ENCODE measurements at regions not wholly inside any gene's neighbourhood (a gene's known extent, or its start where the extent isn't known, plus 50 kb on each side); places are given as distances from the start of the nearest gene placed in this dataset.

DNA sequence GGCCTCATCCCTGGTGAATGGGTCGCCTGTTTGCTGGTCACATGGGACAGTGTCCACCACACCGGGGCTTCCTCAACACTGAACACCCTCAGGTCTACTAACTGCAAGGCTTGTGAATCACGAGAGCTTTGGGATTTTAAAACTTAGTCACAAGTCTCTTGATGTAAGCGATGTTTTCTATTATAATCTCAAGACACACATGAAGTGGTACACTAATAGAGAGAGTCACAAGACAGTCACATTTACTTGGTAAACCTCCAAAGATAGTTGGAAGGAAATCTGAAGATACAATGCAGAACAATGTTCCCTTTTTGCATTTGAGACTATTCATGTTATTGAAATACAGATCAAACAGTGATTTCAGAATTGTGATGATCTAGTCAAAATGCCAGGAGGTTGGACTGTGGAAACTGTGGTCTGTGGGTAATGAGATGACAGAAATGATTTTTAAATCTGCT lies 233.1 kb upstream of the KLF6 start:
- WGBS, 2 donors, result 91 to 94% methylated on average over 4 of the region's 4 CpGs

DNA sequence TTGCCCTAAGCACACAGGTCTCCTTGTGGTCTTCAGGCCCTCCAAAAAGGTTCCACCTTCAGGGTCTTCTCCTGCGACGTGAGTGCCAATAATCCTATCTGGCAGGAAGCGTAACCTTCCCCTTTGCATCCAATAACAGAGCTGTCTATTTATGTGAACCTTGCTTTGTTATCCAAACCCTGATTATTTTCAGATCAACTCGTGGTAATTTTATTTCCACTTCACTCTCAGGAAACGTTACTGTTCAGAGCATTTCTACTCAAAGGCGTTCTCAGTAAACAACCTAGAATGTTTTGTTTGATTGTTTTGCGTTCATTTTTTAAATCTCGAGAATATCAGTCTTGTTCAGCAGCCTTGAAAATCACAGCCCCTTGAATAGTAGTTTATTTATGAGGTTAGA lies 232.3 kb upstream of the KLF6 start:
- intact Hi-C loops (cut with DNase I), result no loop called here
- Histone ChIP-seq H3K36me3 (no peaks in the 10 kb centered on the region), H3K4me1 (peaks cover 0 to 10% (median 2%) of the 10 kb centered on the region in 9 donors), H3K27ac (no peak overlapping the region), H3K9me3 (peaks cover 0 to 10% (median 0%) of the 10 kb centered on the region in 11 donors), H3K4me3 (no peak overlapping the region), H3K27me3 (no peaks in the 10 kb centered on the region)
- TF ChIP-seq, protein P1, sequence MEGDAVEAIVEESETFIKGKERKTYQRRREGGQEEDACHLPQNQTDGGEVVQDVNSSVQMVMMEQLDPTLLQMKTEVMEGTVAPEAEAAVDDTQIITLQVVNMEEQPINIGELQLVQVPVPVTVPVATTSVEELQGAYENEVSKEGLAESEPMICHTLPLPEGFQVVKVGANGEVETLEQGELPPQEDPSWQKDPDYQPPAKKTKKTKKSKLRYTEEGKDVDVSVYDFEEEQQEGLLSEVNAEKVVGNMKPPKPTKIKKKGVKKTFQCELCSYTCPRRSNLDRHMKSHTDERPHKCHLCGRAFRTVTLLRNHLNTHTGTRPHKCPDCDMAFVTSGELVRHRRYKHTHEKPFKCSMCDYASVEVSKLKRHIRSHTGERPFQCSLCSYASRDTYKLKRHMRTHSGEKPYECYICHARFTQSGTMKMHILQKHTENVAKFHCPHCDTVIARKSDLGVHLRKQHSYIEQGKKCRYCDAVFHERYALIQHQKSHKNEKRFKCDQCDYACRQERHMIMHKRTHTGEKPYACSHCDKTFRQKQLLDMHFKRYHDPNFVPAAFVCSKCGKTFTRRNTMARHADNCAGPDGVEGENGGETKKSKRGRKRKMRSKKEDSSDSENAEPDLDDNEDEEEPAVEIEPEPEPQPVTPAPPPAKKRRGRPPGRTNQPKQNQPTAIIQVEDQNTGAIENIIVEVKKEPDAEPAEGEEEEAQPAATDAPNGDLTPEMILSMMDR (IDR thresholded peaks at IDR 0.05), result no peak
- ATAC-seq (no peak), DNase-seq (no peak)
- WGBS, 2 donors, result 67 to 77% methylated on average over 8 of the region's 8 CpGs

More for the DNA sequence above, 233.1 kb upstream of the KLF6 start:
- intact Hi-C loops (cut with DNase I), result no loop called here
- H3K4me3 ChIP-seq, result no peak overlapping the region
- H3K9me3 ChIP-seq, result peaks cover 0 to 10% (median 0%) of the 10 kb centered on the region in 11 donors
- DNase-seq (no peak), ATAC-seq (peak in 1 of 8 donors; percentile 42)
- TF ChIP-seq, protein P1 (IDR thresholded peaks at IDR 0.05), result no peak
- H3K27me3 ChIP-seq, result no peaks in the 10 kb centered on the region
- no peaks in the 10 kb centered on the region for H3K36me3 ChIP-seq
- H3K27ac ChIP-seq, result no peak overlapping the region
- H3K4me1 ChIP-seq, result peaks cover 0 to 10% (median 2%) of the 10 kb centered on the region in 9 donors

DNA sequence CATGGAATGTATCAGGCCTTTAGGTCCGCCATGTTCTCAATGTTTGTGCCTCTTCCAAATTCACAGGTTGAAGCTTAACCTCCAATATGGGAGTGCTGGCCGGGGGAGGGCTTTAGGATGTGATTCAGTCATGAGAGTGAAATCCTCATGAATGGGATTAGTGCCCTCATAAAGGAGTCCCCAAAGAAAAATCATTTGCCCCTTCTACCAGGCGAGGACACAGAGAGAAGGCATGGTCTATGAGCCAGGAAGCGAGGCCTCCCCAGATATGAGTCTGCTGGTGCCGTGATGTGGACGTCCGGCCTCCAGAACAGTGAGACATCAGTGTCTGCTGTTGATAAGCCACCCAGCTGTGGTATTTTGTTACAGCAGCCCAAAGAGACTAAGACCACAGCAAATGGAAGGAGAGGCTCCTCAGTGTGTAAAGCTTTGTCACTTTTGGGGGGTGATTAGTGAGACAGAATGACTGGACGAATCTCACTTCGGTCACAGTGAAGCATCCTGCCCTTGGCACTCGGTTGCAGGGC lies 231.3 kb upstream of the KLF6 start:
- 86 to 94% methylated on average over 10 of the region's 10 CpGs for WGBS, 2 donors
- ATAC-seq (no peak), DNase-seq (no peak)
- peaks cover 0 to 7% (median 0%) of the 10 kb centered on the region in 11 donors for H3K9me3 ChIP-seq
- TF ChIP-seq, protein P1 (IDR thresholded peaks at IDR 0.05), result no peak
- H3K27me3 ChIP-seq, result no peaks in the 10 kb centered on the region
- no peak overlapping the region for H3K4me3 ChIP-seq
- peaks cover 0 to 10% (median 2%) of the 10 kb centered on the region in 9 donors for H3K4me1 ChIP-seq
- H3K27ac ChIP-seq, result no peak overlapping the region
- no peaks in the 10 kb centered on the region for H3K36me3 ChIP-seq
- intact Hi-C loops (cut with DNase I), result no loop called here

DNA sequence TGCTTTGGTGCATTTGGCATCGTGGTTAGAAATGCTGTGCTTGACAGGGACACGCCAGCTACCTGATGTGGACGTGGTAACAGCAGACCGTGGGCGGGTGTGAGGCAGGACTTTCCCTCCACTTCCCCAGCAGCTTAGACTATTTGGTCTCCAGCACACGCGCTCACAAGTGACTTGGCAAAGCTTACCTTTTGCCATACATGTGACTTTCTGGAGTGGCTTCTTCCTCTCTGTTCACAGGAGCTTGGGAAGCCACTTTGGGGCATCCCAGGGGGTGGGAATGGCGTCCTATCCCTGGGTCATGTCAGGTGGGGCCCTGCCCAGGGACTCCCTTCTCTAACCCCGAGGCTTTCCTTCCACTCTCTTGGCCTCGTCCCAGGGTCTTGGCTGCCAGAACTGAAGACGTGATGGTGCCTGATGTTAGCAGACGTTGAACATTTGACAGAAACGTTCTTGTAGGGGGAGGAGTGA lies 228.7 kb upstream of the KLF6 start:
- peaks cover 0 to 18% (median 2%) of the 10 kb centered on the region in 9 donors for H3K4me1 ChIP-seq
- 41 to 42% methylated on average over 13 of the region's 13 CpGs for WGBS, 2 donors
- H3K4me3 ChIP-seq, result peak overlapping the region in 1 of 10 donors; percentile 13
- no peaks in the 10 kb centered on the region for H3K36me3 ChIP-seq
- H3K9me3 ChIP-seq, result peaks cover 0 to under 1% (median 0%) of the 10 kb centered on the region in 11 donors
- no peaks in the 10 kb centered on the region for H3K27me3 ChIP-seq
- ATAC-seq, result peak; percentile 20 to 68 (median 61)
- intact Hi-C loops (cut with DNase I), result no loop called here
- peak in 1 of 2 donors; percentile 25 for DNase-seq
- no peak overlapping the region for H3K27ac ChIP-seq
- TF ChIP-seq, protein P1 (IDR thresholded peaks at IDR 0.05), result no peak
